ENCODE measurements at regions not wholly inside any gene's neighbourhood (a gene's known extent, or its start where the extent isn't known, plus 50 kb on each side); places are given as distances from the start of the nearest gene placed in this dataset.
A peak's percentile ranks its signal among the peaks of the same experiment; 100 is the strongest.

GRCh38 chr12:89919241-89919906 lies 210.7 kb upstream of the ATP2B1 start:
- DNase-seq (ENCODE audit: low read depth in 4 of 4, low spot score in 3 of 4) = no peak

- DNase-seq (ENCODE audit: low read depth in 4 of 4, low spot score in 3 of 4) = no peak
These were observed 209.7 kb upstream of the ATP2B1 start for GRCh38 chr12:89918172-89918846.

GRCh38 chr12:89909753-89910152 lies 201.1 kb upstream of the ATP2B1 start:
- no peak for DNase-seq (ENCODE audit: low read depth in 4 of 4, low spot score in 3 of 4)

GRCh38 chr12:89907659-89908058 lies 199.0 kb upstream of the ATP2B1 start:
- peak in 2 of 4 donors; percentile 25 to 28 for DNase-seq (ENCODE audit: low read depth in 4 of 4, low spot score in 3 of 4)

DNA sequence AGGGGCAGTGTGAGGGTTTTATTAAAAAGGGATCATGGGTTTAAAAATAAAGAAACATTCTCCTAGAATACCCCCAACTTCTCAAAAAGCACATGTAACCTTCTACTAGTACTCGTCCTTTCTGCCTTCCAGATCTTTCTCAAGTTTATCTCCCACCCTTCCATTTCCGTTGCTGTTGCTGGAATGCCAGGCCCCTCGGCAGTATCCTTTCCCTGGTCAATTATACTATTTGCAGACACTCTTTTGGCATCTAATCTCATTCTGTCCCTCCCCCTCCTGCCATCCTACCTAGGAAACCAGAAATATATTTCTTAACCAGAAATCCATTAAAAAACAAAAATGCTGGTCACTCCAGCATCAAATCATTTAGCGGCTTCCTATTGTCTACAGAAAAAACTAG lies 198.2 kb upstream of the ATP2B1 start:
- DNase-seq (ENCODE audit: low read depth in 4 of 4, low spot score in 3 of 4) = no peak

- DNase-seq (ENCODE audit: low read depth in 4 of 4, low spot score in 3 of 4) = no peak
These were observed 197.5 kb upstream of the ATP2B1 start for GRCh38 chr12:89906178-89906577.

- DNase-seq (ENCODE audit: low read depth in 4 of 4, low spot score in 3 of 4) = no peak
These were observed 193.4 kb upstream of the ATP2B1 start for GRCh38 chr12:89901906-89902642.

GRCh38 chr12:89901319-89901718 lies 192.7 kb upstream of the ATP2B1 start:
- DNase-seq (ENCODE audit: low read depth in 4 of 4, low spot score in 3 of 4) = no peak

- DNase-seq (ENCODE audit: low read depth in 4 of 4, low spot score in 3 of 4) = no peak
These were observed 191.0 kb upstream of the ATP2B1 start for GRCh38 chr12:89899651-89900050.

DNA sequence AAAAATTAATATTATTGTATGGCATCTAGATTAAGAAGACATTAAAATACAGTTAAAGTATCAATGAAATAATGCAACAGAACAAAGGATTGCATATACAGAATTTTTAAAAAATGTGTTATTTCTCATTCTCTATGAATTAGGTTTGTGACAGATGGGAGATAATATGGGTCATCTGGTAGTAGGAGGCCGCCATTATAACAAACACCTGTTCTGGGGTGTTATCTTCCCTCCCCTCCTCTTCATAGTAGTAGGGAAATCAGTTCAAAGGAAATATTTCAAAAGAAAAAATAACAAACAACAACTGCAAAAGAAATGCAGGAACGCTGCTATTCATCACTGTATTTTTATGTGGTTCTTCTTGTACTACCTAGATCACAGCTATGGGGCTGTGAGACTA lies 187.0 kb upstream of the ATP2B1 start:
- DNase-seq (ENCODE audit: low read depth in 4 of 4, low spot score in 3 of 4) = no peak

- DNase-seq (ENCODE audit: low read depth in 4 of 4, low spot score in 3 of 4) = no peak
These were observed 186.5 kb upstream of the ATP2B1 start for GRCh38 chr12:89895101-89895500.

DNA sequence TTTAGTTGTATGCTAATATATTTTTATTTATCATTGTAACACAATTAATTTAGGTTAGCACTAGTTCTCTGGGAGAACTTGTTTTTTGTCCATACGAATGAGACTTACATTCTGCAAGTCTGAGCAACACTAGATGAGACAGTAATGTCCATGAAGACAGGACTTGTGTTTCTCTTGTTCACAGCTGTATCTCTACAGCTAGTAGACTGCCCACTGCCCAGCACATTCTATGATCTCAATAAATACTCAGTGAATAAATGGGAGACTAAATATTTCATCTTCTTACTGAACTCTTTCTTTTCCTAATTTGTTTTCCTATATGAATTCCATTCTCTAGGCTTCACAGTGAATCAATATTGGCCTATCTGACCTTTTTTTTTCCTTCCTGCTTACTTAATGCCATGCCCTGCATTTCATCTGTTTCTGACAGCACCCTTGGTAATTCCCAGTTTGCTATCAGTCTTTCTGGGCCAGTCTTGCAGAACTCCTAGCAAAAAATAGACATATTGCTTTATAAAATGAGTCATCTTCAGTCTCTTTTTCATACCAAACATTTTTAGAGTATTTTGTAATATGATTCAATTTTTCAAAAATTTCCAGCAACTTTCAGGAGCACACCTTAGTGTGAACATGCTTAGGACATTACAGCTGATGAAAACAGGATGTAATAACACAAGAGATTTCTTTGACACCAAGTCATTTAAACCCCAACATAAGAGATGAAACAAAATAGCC lies 185.5 kb upstream of the ATP2B1 start:
- no peak for DNase-seq (ENCODE audit: low read depth in 4 of 4, low spot score in 3 of 4)

DNA sequence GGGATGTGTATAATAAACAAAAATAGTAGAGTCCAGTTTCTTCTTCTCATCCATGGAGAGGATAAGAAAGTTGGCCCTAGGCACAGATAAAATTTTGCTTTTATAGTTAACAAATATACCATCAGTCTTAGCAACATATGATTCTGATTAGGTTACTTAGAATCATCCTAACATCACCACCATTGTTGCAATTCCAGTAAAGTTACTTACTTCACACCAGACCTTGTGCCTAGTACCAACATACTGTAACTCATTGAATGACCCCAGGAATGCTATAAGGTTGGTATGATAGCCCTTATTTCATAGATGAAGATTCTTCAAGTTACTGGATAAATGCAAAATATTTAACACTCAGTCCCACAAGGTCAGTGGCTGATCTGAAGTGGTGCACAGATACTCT lies 183.8 kb upstream of the ATP2B1 start:
- no peak for DNase-seq (ENCODE audit: low read depth in 4 of 4, low spot score in 3 of 4)

- no peak for DNase-seq (ENCODE audit: low read depth in 4 of 4, low spot score in 3 of 4)
These were observed 183.3 kb upstream of the ATP2B1 start for GRCh38 chr12:89891933-89892332.

GRCh38 chr12:89890161-89890560 lies 181.5 kb upstream of the ATP2B1 start:
- no peak for DNase-seq (ENCODE audit: low read depth in 4 of 4, low spot score in 3 of 4)

- DNase-seq (ENCODE audit: low read depth in 4 of 4, low spot score in 3 of 4) = no peak
These were observed 180.4 kb upstream of the ATP2B1 start for GRCh38 chr12:89889062-89889461.

DNA sequence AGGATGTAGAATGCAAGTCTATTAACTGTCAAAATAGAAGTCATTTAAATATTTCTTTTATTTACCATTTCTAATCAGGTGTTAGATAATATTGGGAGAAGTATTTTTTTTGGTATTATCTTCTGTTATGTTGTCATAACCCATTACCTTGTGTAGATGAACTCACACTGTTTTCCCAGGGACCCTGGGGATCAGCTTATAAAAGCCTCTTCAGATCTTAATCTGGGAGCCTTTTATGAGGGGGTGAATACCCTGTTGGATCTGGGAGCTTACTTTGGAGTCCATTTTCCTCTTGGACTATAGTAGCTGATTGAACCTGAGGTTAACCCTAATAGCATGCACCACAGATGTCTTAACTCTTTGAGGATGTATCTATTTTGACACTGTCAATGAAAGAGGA lies 176.3 kb upstream of the ATP2B1 start:
- no peak for DNase-seq (ENCODE audit: low read depth in 4 of 4, low spot score in 3 of 4)

- no peak for DNase-seq (ENCODE audit: low read depth in 4 of 4, low spot score in 3 of 4)
These were observed 175.8 kb upstream of the ATP2B1 start for GRCh38 chr12:89884416-89884898.

- DNase-seq (ENCODE audit: low read depth in 4 of 4, low spot score in 3 of 4) = no peak
These were observed 175.2 kb upstream of the ATP2B1 start for GRCh38 chr12:89883630-89884389.

- no peak for DNase-seq (ENCODE audit: low read depth in 4 of 4, low spot score in 3 of 4)
These were observed 174.2 kb upstream of the ATP2B1 start for GRCh38 chr12:89882792-89883191.

Measured in right renal pelvis (tissue), 4 donors.